KBM-7 (cell line): ENCODE measurements at regions not wholly inside any gene's neighbourhood (a gene's known extent, or its start where the extent isn't known, plus 50 kb on each side); places are given as distances from the start of the nearest gene placed in this dataset.

Experiments
- DNase-seq: peaks from one replicate; pipeline ENCODE4 v3.0.0-alpha.2; 2015
- in situ Hi-C: fragments of 300-500 bp; cut with MboI; formaldehyde crosslinking; loops from 2 replicates; pipeline ENCODE4 v1.14.3; 2020; ENCODE audit warnings: low sequenced_read_pairs, low pct_unique_long_range_greater_than_20kb, mixed read lengths

DNA sequence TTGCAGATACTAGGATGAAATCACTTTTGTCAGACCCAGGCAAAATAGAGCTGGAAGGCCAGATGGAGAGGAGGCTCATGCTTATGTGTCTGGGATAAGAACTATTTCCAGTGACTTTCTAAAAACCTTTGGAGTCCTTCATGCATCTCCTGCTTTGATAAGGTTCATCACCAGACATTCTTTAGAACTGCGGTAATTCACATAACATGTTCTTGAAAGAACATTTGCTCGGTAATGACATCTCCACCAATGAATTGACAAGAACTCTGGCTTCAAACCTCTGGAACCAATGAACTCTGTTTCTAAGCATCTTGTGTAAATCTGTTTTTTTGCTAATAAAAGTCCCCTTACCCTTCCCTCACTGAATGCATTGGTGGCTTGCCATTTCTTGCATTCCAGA, 112.0 kb upstream of the KL start:
- no peak for DNase-seq
- in situ Hi-C loops, result no loop called here

DNA sequence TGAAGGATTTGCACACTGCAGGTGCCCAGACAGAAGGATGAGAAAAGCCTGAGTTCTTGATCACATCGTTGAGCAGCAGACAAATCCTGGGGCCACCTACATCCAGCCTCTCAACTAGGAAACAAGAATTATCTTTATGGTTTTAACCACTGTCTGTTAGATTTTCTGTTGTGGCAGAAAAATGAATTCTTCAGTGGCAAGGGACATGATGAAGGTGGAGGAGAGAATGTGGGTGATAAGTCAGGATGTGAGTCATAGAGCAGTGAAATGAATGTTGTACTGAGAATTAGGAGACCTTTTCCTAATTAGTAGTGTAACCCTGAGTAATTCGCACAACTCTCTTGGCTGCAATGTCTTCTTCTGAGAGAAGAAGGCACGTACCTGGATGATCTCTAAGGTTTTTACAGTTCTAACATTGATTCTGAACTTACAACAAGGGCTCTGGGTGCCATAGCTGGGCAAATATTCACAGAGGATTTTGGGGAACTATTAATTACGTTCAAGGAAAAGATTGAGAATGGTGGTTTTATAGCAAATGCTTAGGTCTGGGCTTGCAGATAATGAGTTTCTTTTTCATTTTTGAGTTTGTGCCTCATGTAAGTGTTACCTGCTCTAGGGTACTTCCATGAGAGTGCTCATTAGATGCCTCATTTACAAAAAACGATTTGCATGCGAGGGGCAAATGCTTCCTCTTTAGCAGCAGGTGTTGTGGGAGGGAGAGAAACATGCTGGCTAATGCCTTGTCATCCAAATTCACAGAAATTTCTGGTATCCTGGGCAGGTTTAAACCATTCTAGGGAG, 111.0 kb upstream of the KL start:
- DNase-seq, result peak; percentile 35
- in situ Hi-C loops, result no loop called here

DNA sequence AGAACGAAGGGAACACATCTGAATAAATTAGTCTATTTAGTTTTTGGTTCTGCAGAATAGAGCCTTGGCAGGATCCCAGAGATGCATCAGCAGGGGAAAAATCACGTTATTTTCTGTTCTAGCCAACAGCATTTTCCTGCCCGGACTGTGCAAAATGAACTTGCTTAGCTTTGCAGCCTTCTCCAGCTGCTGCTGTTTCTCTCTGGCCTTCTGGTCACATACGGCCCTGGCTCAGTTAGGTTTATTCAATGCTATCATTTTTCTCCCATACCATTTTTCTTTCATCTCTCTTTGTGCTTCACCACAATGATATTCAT, 110.4 kb upstream of the KL start:
- in situ Hi-C loops, result no loop called here
- no peak for DNase-seq

DNA sequence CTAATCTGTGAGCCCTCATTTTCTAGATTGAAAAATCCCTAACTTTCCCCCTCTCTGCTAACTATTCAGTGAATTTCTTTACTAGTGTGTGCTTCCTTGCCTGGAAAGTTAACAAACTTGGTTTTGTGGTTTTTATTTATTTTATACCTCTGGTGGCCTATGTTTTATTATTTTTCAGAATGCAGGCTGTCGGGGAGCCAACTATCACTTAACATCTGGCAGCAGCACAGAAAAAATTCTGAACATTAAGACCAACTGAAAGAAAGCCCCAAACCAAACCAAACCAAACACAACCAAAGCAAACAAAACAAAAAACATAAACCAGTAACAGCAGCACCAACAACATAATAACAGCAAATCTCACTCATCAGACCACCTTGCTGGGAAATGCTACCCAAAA, 109.0 kb upstream of the KL start:
- no peak for DNase-seq
- in situ Hi-C loops, result no loop called here

DNA sequence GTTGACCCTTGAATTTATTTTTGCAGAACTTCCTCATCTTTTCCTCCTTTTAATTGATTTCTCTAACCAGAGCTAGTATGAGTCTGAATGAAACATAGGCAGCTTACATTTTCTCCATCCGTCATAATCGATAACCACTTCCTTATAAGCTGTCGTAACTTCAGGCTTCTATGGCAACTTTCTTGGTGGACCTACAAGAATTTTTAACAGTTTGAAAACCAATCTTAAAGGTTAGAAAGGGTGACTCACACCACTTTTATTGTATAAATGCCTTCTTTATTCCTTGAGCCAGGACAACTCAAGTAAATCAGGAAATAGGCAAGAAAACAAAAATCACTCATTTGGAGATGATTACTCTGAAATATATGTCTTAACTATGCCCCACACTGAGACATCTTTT, 105.7 kb upstream of the KL start:
- DNase-seq, result no peak
- in situ Hi-C loops, result no loop called here

DNA sequence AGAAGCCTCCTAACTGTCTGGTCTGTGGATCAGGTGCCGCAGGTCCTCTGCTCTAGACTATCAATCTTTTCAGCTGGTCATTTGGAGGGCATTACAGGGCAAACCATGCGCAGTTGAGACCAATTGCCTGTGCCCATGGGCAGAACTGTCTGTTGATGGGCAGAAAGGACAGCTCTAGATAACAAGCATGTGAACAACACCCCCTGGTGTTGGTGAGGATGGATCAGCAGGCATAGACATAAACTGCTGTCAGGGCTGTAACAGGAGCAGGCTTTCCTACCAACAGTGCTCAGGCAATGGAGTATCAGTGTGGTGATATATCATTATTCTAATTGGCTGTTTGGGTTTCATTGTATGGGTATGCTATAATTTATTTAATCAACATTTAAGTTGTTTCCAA, 104.7 kb upstream of the KL start:
- peak; percentile 43 for DNase-seq
- in situ Hi-C loops, result no loop called here

DNA sequence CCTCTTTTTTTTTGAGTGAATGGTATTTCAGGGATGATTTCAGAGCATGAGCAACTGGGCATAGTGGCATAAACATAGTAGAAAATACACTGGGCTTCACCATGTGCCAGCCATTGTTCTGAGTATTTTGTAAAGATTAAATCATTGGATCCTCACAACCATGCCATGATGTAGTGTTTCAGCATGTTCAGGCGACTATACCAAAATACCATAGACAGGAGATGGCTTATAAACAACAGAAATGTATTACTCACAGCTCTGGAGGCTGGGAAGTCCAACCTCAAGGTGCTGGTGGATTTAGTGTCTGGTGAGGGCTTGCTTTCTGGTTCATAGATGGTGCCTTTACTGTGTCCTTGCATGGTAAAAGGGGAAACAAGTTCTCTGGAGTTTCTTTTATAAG, 101.5 kb upstream of the KL start:
- in situ Hi-C loops, result no loop called here
- no peak for DNase-seq

DNA sequence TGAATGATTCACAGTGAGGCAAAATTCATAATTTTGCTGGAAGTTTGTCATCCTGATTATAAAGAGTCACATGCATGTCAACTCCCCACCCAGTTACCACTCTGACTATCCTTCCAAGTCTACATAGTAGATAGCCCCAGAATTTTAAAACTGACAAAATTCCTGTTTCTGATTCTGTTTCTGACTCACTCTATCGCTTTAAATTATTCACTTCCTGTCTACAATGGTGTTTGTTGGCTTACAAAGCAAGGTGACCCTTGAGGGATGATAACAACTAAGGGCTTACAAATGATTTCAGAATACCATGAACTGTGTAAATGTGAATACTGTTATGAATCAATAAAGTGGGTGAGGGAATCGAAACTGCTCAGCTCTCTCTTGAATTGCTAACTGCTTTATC, 98.7 kb upstream of the KL start:
- DNase-seq, result no peak
- in situ Hi-C loops, result no loop called here

DNA sequence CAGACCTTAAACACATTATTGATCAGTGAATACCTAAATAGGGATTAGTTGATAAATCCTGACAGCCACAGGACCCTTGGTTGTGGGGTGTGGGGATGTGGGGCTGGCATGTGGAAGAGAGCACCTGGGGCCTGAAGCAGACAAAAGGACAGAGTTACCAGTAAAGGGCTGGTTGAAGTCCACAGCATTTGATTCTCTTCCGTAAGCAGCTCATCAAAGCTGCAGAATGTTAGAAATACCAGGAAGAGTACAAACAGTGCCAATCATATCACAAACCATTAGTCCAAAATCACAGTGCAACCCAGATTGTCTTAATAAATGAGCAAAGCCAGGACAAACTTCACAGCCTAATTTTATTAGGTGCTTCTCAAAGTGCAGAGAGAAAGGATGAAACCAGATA, 92.5 kb upstream of the KL start:
- no peak for DNase-seq
- in situ Hi-C loops, result no loop called here

DNA sequence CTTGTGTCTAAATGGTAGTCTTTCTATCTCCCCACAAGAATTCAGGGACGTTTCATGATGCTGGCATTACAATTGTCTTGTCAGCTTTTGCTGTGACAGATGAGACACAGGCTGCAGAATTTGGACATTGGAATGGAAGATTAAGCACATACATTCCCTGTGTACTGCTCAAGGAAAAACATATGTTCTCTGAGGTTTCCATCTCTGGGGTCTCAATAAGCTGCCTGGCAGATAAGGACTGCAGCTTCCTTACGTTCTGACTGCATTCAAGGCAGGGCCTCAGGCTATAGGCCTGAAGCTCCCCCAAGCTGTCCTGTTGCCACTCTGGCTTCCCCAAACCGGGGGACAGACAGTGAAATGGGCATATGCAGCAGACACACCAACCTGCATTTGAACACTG, 91.3 kb upstream of the KL start:
- no peak for DNase-seq
- in situ Hi-C loops, result no loop called here

DNA sequence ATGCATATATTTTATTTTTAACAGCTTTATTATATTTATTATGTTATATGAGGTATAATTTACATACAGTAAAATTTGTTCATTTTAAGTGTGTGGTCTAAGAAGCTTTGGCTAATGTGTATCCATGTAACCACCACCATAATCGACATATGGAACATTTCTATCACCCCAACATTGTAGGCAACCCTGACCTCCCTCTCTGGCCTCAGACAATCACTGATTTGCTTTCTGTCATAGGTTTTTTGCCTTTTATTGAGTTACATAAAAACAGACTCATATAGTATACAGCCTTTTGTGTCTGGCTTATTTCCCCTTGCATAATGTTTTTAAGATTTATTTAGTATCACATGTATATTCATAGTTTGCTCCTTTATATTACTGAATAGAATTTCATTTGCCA, 90.7 kb upstream of the KL start:
- in situ Hi-C loops, result no loop called here

DNA sequence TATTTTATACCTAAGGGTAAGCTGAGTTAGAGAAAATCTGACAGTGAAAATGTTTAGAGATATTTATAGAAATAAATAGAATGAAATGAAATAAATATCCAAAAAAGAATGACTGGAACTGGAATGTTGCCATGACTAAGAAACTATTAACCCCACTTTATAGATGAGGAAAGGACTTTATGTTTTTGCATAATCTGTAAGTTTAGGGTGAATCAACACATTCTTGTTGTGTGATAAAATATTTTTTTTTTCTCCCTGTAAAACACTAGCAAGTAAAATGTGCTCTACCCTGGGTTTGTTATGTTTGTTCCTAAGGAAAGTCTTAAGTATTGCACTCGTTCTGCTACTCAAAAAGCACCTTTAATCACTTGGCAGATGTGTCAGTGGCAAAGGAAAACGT, 83.8 kb upstream of the KL start:
- no peak for DNase-seq
- in situ Hi-C loops, result no loop called here

More for the DNA sequence above, 90.7 kb upstream of the KL start:
- DNase-seq, result no peak

DNA sequence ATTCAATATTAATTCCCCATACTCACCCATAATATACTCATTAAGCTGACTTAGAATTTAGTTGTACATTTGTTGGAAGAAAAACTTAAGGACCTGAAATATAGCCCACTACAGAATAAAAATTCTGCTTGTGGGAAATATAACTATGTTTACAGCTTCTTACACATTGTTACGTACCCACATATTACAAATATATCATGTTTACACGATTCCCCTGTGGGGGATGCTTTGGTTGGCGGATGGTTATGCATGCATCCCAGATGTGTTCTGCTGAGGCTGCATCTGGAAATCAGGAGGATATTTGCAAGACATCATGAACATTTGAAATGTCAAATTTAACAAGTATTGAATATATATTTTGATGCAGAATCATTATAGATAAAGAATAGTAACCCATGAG, 79.5 kb upstream of the KL start:
- in situ Hi-C loops, result no loop called here
- DNase-seq, result no peak

DNA sequence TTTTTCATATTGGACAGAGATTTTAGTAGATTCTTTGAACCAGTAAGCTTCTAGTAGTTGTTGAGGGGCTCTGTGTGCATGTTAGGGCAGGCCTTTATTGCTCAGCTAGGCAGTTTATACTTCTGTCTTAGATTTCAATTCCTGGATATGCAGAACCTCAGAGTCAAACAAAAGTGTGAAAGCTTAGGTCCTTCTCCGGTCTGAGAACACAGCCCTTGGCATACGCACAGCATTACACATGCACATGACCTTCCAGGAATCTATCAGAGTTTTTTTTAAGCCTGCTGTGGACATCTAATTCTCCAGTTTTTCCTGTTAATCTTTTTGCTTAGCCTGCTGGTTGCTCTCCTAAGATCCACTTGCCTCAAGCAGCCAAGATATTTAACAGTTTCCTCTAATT, 77.9 kb upstream of the KL start:
- in situ Hi-C loops, result no loop called here

DNA sequence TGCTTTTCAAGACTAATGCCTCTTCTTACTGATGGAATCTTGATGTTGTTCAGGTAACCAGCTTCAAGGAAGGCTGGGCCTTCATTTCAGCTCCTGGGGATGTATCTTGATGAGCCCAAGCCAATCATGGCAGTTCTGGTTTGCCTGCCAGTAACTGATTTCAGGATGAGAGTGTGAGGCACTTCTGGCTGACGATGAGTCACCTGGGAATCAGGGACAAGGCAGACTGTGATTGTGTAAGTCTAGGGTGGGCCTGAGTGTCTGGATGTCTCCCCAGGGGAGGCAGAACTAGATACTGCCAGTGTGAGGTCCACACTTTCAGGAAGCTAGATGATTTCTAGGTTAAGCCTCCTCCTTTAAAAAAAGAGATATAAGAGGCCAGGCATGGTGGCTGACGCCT, 77.3 kb upstream of the KL start:
- in situ Hi-C loops, result no loop called here
- no peak for DNase-seq

More for the DNA sequence above, 77.9 kb upstream of the KL start:
- no peak for DNase-seq

DNA sequence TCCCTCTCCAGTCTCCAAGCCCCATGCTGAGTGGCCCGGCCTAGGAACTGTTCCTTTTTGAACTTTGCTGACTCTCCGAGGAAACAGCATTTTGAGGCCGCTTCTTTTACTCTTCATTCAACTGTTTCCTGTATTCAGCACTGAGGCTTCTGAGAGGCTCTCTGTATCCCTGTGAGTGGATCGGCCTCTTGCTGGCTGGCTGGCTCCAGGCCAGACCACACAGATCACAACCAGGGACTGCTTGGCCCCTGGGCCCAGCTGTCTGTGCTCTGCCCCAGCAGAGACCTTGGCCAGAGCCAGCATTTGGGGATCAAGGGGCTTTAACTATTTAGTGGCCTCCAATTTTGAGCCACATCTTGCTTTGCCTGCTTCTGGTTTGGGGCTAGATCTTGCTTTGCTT, 75.6 kb upstream of the KL start:
- DNase-seq, result peak; percentile 53
- in situ Hi-C loops, result no loop called here

DNA sequence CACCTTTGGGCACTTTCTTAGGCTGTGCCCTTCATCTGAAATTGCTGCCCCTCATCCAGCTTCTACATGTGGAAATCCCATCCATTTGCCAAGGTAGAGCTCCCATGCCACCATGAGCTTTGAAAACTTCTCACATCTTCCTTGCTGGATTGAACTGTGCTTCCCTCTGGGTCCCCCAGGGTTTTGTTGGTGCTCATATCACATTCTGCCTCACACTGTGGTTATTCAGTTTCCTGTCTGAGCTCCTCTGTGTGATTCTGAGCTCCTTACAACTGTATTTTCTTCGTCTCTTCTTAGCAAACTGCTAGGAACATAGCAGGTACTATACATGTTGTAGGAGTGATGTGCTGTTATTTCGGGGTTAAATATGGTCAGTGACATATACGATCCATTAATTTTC, 74.9 kb upstream of the KL start:
- in situ Hi-C loops, result no loop called here
- DNase-seq, result peak; percentile 15

DNA sequence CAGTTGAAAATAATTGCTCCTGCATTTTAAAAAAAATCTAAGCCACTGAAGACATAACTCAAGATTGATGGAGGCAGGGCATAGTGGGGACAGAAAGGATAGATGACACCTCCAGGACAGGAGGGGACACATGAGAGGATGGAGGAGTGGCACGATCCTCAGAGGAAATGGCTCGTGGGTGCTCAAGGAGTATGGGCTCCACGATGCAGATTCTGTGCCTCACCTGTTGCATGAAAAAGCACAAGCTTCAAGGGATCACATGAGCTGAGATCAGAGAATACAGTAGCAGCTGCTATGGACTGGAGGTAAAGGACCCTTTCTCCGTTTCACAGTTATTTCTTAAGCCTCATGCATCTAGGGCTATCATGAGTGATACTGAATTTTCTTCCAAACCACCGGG, 69.7 kb upstream of the KL start:
- in situ Hi-C loops, result no loop called here
- DNase-seq, result no peak

DNA sequence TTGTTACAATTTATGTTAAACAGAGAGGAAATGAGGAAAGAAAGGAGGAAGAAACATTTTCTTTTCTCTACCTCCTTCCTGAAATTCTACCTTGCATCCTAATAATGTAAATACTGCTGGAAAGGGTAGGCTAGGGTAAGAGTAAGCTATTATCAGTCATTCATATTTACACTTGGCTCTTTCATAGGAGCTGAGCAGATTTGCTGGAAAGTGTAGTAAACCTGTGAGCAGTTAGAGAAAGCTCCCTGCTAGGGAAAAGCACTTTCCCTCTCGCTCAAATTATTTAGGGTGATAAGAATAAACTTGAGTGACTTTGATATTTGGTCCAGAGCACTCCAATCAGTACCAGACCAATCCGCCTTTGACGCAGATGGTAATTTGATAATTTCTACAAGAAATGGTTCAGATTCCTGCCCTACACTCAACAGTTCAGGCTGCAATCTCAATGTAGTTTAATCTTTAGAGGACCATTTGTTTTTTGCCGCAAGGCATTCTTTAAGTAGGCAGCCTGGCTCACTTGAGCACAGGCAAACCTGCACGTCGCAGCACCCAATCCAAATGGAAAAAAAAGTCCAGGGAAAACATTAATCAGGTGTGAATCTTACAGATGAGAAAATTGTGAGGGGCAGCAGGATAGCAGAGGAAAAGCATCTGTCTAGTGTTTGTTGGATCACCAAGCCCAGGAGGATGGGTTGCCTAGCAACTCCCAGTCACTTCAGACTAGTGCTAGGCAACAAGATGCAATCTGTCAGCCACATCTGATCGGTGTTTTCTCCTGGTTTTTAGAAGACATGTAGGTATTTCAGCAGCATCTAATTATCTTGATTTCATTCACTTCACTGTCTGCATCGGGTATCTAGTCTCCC, 68.6 kb upstream of the KL start:
- DNase-seq, result no peak
- in situ Hi-C loops, result no loop called here

DNA sequence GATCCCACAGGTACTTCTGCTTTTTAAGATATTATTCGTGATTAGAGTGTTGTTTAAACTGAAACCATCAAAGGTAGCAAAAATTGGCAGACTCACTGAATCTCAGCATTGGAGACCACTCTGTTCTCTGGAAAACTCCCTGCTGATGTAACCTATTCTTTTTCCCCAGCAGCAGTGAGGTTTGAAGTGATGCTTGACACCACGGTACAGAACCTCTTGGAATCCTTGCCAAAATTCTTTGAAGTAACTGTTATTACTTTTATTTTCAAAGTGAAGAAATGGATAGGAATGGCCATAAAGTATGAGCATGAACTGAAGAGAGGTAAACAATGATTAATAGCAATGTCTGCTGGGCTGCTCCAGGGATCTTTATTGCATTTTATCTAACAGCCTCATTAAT, 66.4 kb upstream of the KL start:
- in situ Hi-C loops, result no loop called here
- DNase-seq, result no peak

DNA sequence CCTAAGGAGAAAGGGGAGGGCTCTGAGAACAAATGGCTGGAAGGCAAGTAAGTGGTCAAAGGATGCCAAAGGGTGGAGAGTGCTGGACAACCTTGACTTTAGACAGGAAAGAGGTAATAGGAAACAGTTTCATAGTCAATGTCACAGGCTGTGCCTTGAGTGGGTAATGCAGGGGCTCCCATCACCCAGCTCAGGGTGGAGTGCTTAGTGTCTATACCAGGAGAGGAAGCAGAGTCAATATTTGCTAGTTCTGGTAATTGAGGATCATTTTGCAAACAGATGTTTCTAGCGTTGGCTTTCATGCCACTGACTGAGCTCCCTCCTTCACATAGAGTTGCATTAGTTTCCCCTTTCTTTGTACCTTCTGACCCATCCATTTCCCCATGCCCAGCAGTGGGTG, 64.6 kb upstream of the KL start:
- DNase-seq, result no peak
- in situ Hi-C loops, result no loop called here
